B cell (primary cell): ENCODE measurements at regions not wholly inside any gene's neighbourhood (a gene's known extent, or its start where the extent isn't known, plus 50 kb on each side); places are given as distances from the start of the nearest gene placed in this dataset.

Source experiments
- ATAC-seq: fragments of 200-7000 bp; cut with Tn5 transposase; one replicate; pipeline ENCODE4 v1.10.0; 2021; ENCODE audit warnings: low read depth, mild to moderate bottlenecking, moderate number of reproducible peaks, moderate library complexity
- CTCF ChIA-PET: fragments of 350-600 bp; sonication (Branson Sonifier 250); formaldehyde crosslinking; loops from one replicate; lab custom pipeline; 2021; ENCODE audit warnings: antibody characterized with exemption, inconsistent platforms; lab: Charles Lee
- POLR2A ChIA-PET: fragments of 350-600 bp; sonication (Branson Sonifier 250); formaldehyde crosslinking; loops from one replicate; lab custom pipeline; 2021; ENCODE audit warnings: antibody characterized with exemption; lab: Charles Lee
- DNase-seq: peaks from one replicate; pipeline ENCODE4 v3.0.0; 2013
- H2AFZ ChIP-seq: 2 replicates; pipeline ENCODE4 v1.6.1; 2012; ENCODE audit warnings: mild to moderate bottlenecking, low read depth, low read length; ENCODE audit not compliant: insufficient read depth, poor library complexity, severe bottlenecking
- H3K27ac ChIP-seq, 2 donors: 1 replicate in 1 of 2; 2 replicates in 1 of 2; pipeline ENCODE4 v1.5.1; 2012 to 2013; ENCODE audit warnings: low read length in 2 of 2, mild to moderate bottlenecking in 2 of 2, moderate library complexity in 1 of 2
- H3K27me3 ChIP-seq, 4 experiments: fragments of 200-600 bp in 1 of 4; sonication (generic) in 1 of 4; replicated peaks in 1 of 4; 1 replicate in 2 of 4; 2 replicates in 2 of 4; pipeline versions ENCODE4 v1.6.1 to v1.7.0; 2013 to 2016; ENCODE audit warnings: low read length in 3 of 4, mild to moderate bottlenecking in 2 of 4, mixed read lengths in 1 of 4, moderate library complexity in 1 of 4; ENCODE audit not compliant: insufficient read depth in 4 of 4, control insufficient read depth in 3 of 4; ENCODE audit errors: control extremely low read depth in 1 of 4
- H3K36me3 ChIP-seq, 2 experiments: replicated peaks in 1 of 2; 1 replicate in 1 of 2; 2 replicates in 1 of 2; pipeline versions ENCODE4 v1.6.1 to v1.7.1; 2013; ENCODE audit warnings: low read length in 1 of 2; ENCODE audit not compliant: insufficient read depth in 2 of 2, control insufficient read depth in 1 of 2; ENCODE audit errors: control extremely low read depth in 1 of 2, extremely low read depth in 1 of 2
- H3K4me1 ChIP-seq, 2 donors: fragments of 200-600 bp in 1 of 2; sonication (generic) in 1 of 2; 1 replicate in 1 of 2; 2 replicates in 1 of 2; pipeline versions ENCODE4 v1.5.1 to v1.6.1; 2013 to 2017; ENCODE audit warnings: low read length in 2 of 2; ENCODE audit not compliant: control insufficient read depth in 2 of 2, insufficient read depth in 2 of 2
- H3K4me2 ChIP-seq: replicated peaks from 2 replicates; pipeline ENCODE3; 2012; ENCODE audit warnings: mild to moderate bottlenecking, low read depth, low read length; ENCODE audit not compliant: poor library complexity, severe bottlenecking
- H3K4me3 ChIP-seq, 5 experiments: fragments of 200-600 bp in 1 of 5; sonication (generic) in 1 of 5; 1 replicate in 3 of 5; 2 replicates in 2 of 5; pipeline versions ENCODE4 v1.5.1 to v1.7.0; 2011 to 2016; ENCODE audit warnings: low read length in 4 of 5, mild to moderate bottlenecking in 4 of 5, low read depth in 2 of 5, control low read depth in 1 of 5, moderate library complexity in 1 of 5; ENCODE audit not compliant: insufficient read depth in 1 of 5; ENCODE audit errors: control extremely low read depth in 1 of 5, extremely low read depth in 1 of 5
- H3K79me2 ChIP-seq: fragments of 200-600 bp; sonication (generic); one replicate; pipeline ENCODE4 v1.6.0; 2016; ENCODE audit warnings: low read length; ENCODE audit not compliant: control insufficient read depth, insufficient read depth
- H3K9ac ChIP-seq: fragments of 200-600 bp; sonication (generic); 2 replicates; pipeline ENCODE4 v1.6.1; 2017; ENCODE audit warnings: mild to moderate bottlenecking, low read length, moderate library complexity
- H3K9me3 ChIP-seq, 3 donors: one replicate each; pipeline versions ENCODE4 v1.6.1 to v1.7.1; 2013; ENCODE audit warnings: low read length in 2 of 3; ENCODE audit not compliant: control insufficient read depth in 2 of 3, insufficient read depth in 1 of 3; ENCODE audit errors: control extremely low read depth in 1 of 3
- H4K20me1 ChIP-seq: 2 replicates; pipeline ENCODE4 v1.6.0; 2012; ENCODE audit warnings: mild to moderate bottlenecking, low read length; ENCODE audit not compliant: insufficient read depth, control insufficient read depth, poor library complexity, severe bottlenecking
- H3K27ac Mint-ChIP-seq: one replicate; pipeline ENCODE4 v1.8.0; 2021; ENCODE audit warnings: mixed read lengths
- H3K27me3 Mint-ChIP-seq: one replicate; pipeline ENCODE4 v1.8.0; 2021; ENCODE audit warnings: mixed read lengths
- H3K4me1 Mint-ChIP-seq: one replicate; pipeline ENCODE4 v1.8.0; 2021; ENCODE audit warnings: mixed read lengths
- H3K4me3 Mint-ChIP-seq: one replicate; pipeline ENCODE4 v1.8.0; 2021; ENCODE audit warnings: mixed read lengths
- H3K9me3 Mint-ChIP-seq: one replicate; pipeline ENCODE4 v1.8.0; 2022; ENCODE audit warnings: mixed read lengths; ENCODE audit not compliant: insufficient read depth
- CTCF ChIP-seq: fragments of 200-600 bp; IDR thresholded peaks from one replicate; pipeline ENCODE4 v1.8.0; 2022; ENCODE audit warnings: antibody characterized with exemption, mild to moderate bottlenecking
- EZH2 ChIP-seq: IDR thresholded peaks from 2 replicates; pipeline ENCODE4 v1.6.1; 2012; ENCODE audit warnings: borderline replicate concordance, low read depth, mild to moderate bottlenecking, moderate library complexity, low read length; ENCODE audit not compliant: insufficient read depth, poor library complexity, severe bottlenecking
- WGBS: methylation state at CpG from one replicate; pipeline ENCODE4 v1.1.5; 2013; ENCODE audit warnings: missing lambda C conversion rate; ENCODE audit not compliant: insufficient coverage; 5-methylcytosine and 5-hydroxymethylcytosine counted together
- intact Hi-C: fragments of 100-400 bp; cut with micrococcal nuclease; formaldehyde crosslinking; loops from one replicate; pipeline ENCODE4 v1.10.0; 2022

DNA sequence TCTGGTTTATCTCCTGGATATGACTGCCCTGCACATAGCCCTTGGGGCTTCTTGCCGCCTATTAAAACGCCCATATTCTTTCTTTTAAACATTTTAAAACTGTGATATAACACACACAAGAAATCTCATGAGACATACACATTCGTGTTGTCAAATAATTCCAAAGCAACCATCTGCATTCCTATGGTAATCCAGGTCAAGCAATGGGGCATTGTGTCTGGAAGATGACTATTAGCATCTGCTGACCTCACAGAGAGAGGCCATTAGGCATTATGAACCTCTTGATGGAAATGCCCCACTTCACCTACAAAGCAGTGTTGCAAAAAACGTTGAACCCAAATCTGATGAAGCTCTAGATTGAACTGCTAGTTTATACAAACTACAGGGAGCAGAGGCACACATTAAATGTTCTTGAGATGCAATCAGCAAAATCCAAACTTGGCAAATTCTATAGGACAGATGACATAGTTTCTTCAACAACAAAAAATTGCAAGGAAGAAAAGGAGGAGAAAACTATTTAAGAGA lies 513.8 kb upstream of the CCDC196 start:
- H4K20me1 ChIP-seq: no peaks in the 10 kb centered on the region
- H3K9ac ChIP-seq: no peak overlapping the region
- ChIA-PET CTCF (interaction anchor here (1.1 kb wide), 1 partner anchor 13 kb away, joined by 3 read pairs; no protein-coding TSS in a partner anchor), POLR2A (no interaction called here)
- H3K27ac ChIP-seq: no peak overlapping the region
- H3K4me3 Mint-ChIP-seq: no peak overlapping the region
- H3K4me2 ChIP-seq: no peak overlapping the region
- H3K9me3 ChIP-seq: no peaks in the 10 kb centered on the region
- peaks cover 25% of the 10 kb centered on the region for H3K27me3 Mint-ChIP-seq
- H2AFZ ChIP-seq: no peak overlapping the region
- ATAC-seq (no peak), DNase-seq (no peak)
- no peaks in the 10 kb centered on the region for H3K27me3 ChIP-seq
- H3K36me3 ChIP-seq: no peaks in the 10 kb centered on the region
- 74% methylated on average over 3 of the region's 4 CpGs for WGBS
- TF ChIP-seq EZH2 (no peak), CTCF (no peak)
- no peaks in the 10 kb centered on the region for H3K4me1 ChIP-seq
- H3K79me2 ChIP-seq: no peaks in the 10 kb centered on the region
- no peak overlapping the region for H3K4me3 ChIP-seq
- no peaks in the 10 kb centered on the region for H3K4me1 Mint-ChIP-seq
- intact Hi-C loops: no loop called here
- H3K27ac Mint-ChIP-seq: no peak overlapping the region
- no peaks in the 10 kb centered on the region for H3K9me3 Mint-ChIP-seq

DNA sequence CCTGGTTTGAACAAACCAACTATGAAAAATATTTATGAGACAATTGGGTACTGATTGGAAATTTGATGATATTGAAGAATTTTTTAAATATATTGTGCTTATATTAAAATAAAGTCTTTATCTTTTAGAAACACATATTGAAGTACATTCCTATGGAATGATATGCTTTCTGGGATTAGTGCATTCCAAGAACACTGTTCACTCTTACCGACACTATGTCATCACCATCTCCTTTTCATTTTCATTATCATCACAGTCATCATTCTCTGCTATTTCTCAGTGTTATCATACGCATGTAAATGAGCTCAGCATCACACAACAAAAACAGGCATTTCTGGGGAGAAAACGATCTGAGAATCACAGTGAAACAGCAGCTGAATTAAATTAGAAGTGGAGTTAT lies 513.3 kb upstream of the CCDC196 start:
- no peak overlapping the region for H2AFZ ChIP-seq
- ChIA-PET CTCF (interaction anchor here (1.1 kb wide), 1 partner anchor 14 kb away, joined by 3 read pairs; no protein-coding TSS in a partner anchor), POLR2A (no interaction called here)
- no peak overlapping the region for H3K9ac ChIP-seq
- no peaks in the 10 kb centered on the region for H3K9me3 ChIP-seq
- H3K79me2 ChIP-seq: no peaks in the 10 kb centered on the region
- H3K27ac ChIP-seq: no peak overlapping the region
- H3K9me3 Mint-ChIP-seq: no peaks in the 10 kb centered on the region
- H4K20me1 ChIP-seq: no peaks in the 10 kb centered on the region
- DNase-seq (no peak), ATAC-seq (no peak)
- no peak overlapping the region for H3K4me2 ChIP-seq
- H3K4me1 Mint-ChIP-seq: no peaks in the 10 kb centered on the region
- no peak overlapping the region for H3K4me3 ChIP-seq
- no peaks in the 10 kb centered on the region for H3K36me3 ChIP-seq
- peaks cover 22% of the 10 kb centered on the region for H3K27me3 Mint-ChIP-seq
- TF ChIP-seq EZH2 (no peak), CTCF (no peak)
- H3K4me3 Mint-ChIP-seq: no peak overlapping the region
- 83% methylated on average over 1 of the region's 3 CpGs for WGBS
- H3K27ac Mint-ChIP-seq: no peak overlapping the region
- no peaks in the 10 kb centered on the region for H3K4me1 ChIP-seq
- intact Hi-C loops: no loop called here
- H3K27me3 ChIP-seq: no peaks in the 10 kb centered on the region
